Caco-2 (cell line): ENCODE measurements at regions not wholly inside any gene's neighbourhood (a gene's known extent, or its start where the extent isn't known, plus 50 kb on each side); places are given as distances from the start of the nearest gene placed in this dataset.

Experiments used
- BruUV-seq: library from RNA; stranded (reverse); fragments of 400-500 nt; replicated peaks from 2 replicates; lab custom pipeline; 2021; lab: Mats Ljungman, UMichigan
- CTCF ChIA-PET: fragments of 300-600 bp; sonication (Branson Sonifier 250); formaldehyde crosslinking; loops from one replicate; lab custom pipeline; 2022; ENCODE audit warnings: antibody characterized with exemption; lab: Charles Lee
- POLR2A ChIA-PET: fragments of 300-600 bp; sonication (Branson Sonifier 250); formaldehyde crosslinking; loops from one replicate; lab custom pipeline; 2022; ENCODE audit warnings: antibody characterized with exemption; lab: Charles Lee
- DNase-seq, 2 experiments: peaks; one replicate each; pipeline versions ENCODE4 v3.0.0 to v3.0.0-alpha.2; 2020 to 2022
- H3K27me3 ChIP-seq: replicated peaks from 2 replicates; pipeline ENCODE4 v1.6.0; 2011; ENCODE audit warnings: low read length; ENCODE audit not compliant: control insufficient read depth, insufficient read depth
- H3K36me3 ChIP-seq: 2 replicates; pipeline ENCODE4 v1.5.1; 2011; ENCODE audit warnings: low read length; ENCODE audit not compliant: control insufficient read depth, insufficient read depth
- H3K4me1 ChIP-seq: fragments of 250-450 bp; sonication (Bioruptor Pico); 2 replicates; pipeline ENCODE4 v1.5.1; 2020; ENCODE audit warnings: mild to moderate bottlenecking
- H3K4me3 ChIP-seq: 2 replicates; pipeline ENCODE4 v1.5.1; 2011; ENCODE audit warnings: low read depth, mild to moderate bottlenecking, control low read depth, low read length
- H3K9me3 ChIP-seq: fragments of 250-450 bp; sonication (Bioruptor Pico); 2 replicates; pipeline ENCODE4 v1.5.1; 2020; ENCODE audit warnings: mild to moderate bottlenecking, moderate library complexity
- H3K27ac Mint-ChIP-seq: one replicate; pipeline ENCODE4 v1.8.0; 2022; ENCODE audit warnings: mixed read lengths; ENCODE audit not compliant: unreplicated experiment
- H3K27me3 Mint-ChIP-seq: one replicate; pipeline ENCODE4 v1.8.0; 2022; ENCODE audit warnings: mixed read lengths; ENCODE audit not compliant: insufficient read depth, unreplicated experiment
- H3K36me3 Mint-ChIP-seq: one replicate; pipeline ENCODE4 v1.8.0; 2022; ENCODE audit warnings: mild to moderate bottlenecking, mixed read lengths; ENCODE audit not compliant: insufficient read depth, unreplicated experiment
- H3K4me1 Mint-ChIP-seq: one replicate; pipeline ENCODE4 v1.8.0; 2022; ENCODE audit warnings: low read depth, mixed read lengths; ENCODE audit not compliant: unreplicated experiment
- H3K4me3 Mint-ChIP-seq: one replicate; pipeline ENCODE4 v1.8.0; 2022; ENCODE audit warnings: mild to moderate bottlenecking, moderate library complexity, mixed read lengths; ENCODE audit not compliant: unreplicated experiment
- H3K9me3 Mint-ChIP-seq: one replicate; pipeline ENCODE4 v1.8.0; 2022; ENCODE audit warnings: mixed read lengths; ENCODE audit not compliant: unreplicated experiment
- CTCF ChIP-seq, 2 experiments: fragments of 200-600 bp in 1 of 2; IDR thresholded peaks; 1 replicate in 1 of 2; 2 replicates in 1 of 2; pipeline versions ENCODE4 v1.5.1 to v1.8.0; 2011 to 2022; ENCODE audit warnings: antibody characterized with exemption in 1 of 2, control low read depth in 1 of 2, inconsistent platforms in 1 of 2, low read depth in 1 of 2, low read length in 1 of 2, mild to moderate bottlenecking in 1 of 2, moderate library complexity in 1 of 2; ENCODE audit not compliant: insufficient read depth in 1 of 2, severe bottlenecking in 1 of 2, unreplicated experiment in 1 of 2
- intact Hi-C: fragments of 100-400 bp; cut with micrococcal nuclease; formaldehyde crosslinking; loops from one replicate; pipeline ENCODE4 v1.10.0; 2022; ENCODE audit not compliant: unreplicated experiment

- no peaks in the 10 kb centered on the region for H3K9me3 ChIP-seq
- intact Hi-C loops = no loop called here
- Mint-ChIP-seq H3K27ac (no peak overlapping the region), H3K9me3 (no peaks in the 10 kb centered on the region), H3K4me3 (no peak overlapping the region), H3K27me3 (no peaks in the 10 kb centered on the region), H3K36me3 (no peaks in the 10 kb centered on the region), H3K4me1 (no peaks in the 10 kb centered on the region)
- H3K4me3 ChIP-seq = no peak overlapping the region
- no peaks in the 10 kb centered on the region for H3K4me1 ChIP-seq
- DNase-seq = no peak
- H3K27me3 ChIP-seq = no peaks in the 10 kb centered on the region
- no TSS peak for BruUV-seq
- H3K36me3 ChIP-seq = no peaks in the 10 kb centered on the region
- ChIA-PET POLR2A (no interaction called here), CTCF (no interaction called here)
- no peak for TF ChIP-seq CTCF (IDR thresholded peaks at IDR 0.05; ENCODE audit: insufficient read depth in 1 of 2, low read depth in 1 of 2, low read length in 1 of 2, severe bottlenecking in 1 of 2, unreplicated experiment in 1 of 2)
These were observed 862.1 kb downstream of the OLFM4 start for GRCh38 chr13:53890696-53891095.

- no peak for DNase-seq
- no peaks in the 10 kb centered on the region for H3K4me1 Mint-ChIP-seq
- no peak overlapping the region for H3K27ac Mint-ChIP-seq
- CTCF ChIA-PET = no interaction called here
- H3K27me3 Mint-ChIP-seq = no peaks in the 10 kb centered on the region
- Histone ChIP-seq H3K36me3 (no peaks in the 10 kb centered on the region), H3K4me3 (no peak overlapping the region), H3K4me1 (no peaks in the 10 kb centered on the region), H3K27me3 (no peaks in the 10 kb centered on the region), H3K9me3 (no peaks in the 10 kb centered on the region)
- H3K9me3 Mint-ChIP-seq = no peaks in the 10 kb centered on the region
- H3K36me3 Mint-ChIP-seq = no peaks in the 10 kb centered on the region
- no peak for TF ChIP-seq CTCF (IDR thresholded peaks at IDR 0.05; ENCODE audit: insufficient read depth in 1 of 2, low read depth in 1 of 2, low read length in 1 of 2, severe bottlenecking in 1 of 2, unreplicated experiment in 1 of 2)
- BruUV-seq = no TSS peak
- H3K4me3 Mint-ChIP-seq = no peak overlapping the region
- POLR2A ChIA-PET = no interaction called here
- intact Hi-C loops = no loop called here
These were observed 873.0 kb downstream of the OLFM4 start for GRCh38 chr13:53901593-53901992.

- no peak for TF ChIP-seq CTCF (IDR thresholded peaks at IDR 0.05; ENCODE audit: insufficient read depth in 1 of 2, low read depth in 1 of 2, low read length in 1 of 2, severe bottlenecking in 1 of 2, unreplicated experiment in 1 of 2)
- Histone ChIP-seq H3K4me1 (no peaks in the 10 kb centered on the region), H3K36me3 (no peaks in the 10 kb centered on the region), H3K9me3 (no peaks in the 10 kb centered on the region), H3K4me3 (no peak overlapping the region), H3K27me3 (no peaks in the 10 kb centered on the region)
- ChIA-PET CTCF (no interaction called here), POLR2A (no interaction called here)
- Mint-ChIP-seq H3K9me3 (no peaks in the 10 kb centered on the region), H3K27me3 (peaks cover under 1% of the 10 kb centered on the region), H3K27ac (no peak overlapping the region), H3K4me3 (no peak overlapping the region), H3K4me1 (no peaks in the 10 kb centered on the region), H3K36me3 (no peaks in the 10 kb centered on the region)
- intact Hi-C loops = no loop called here
- no TSS peak for BruUV-seq
- no peak for DNase-seq
These were observed 879.3 kb downstream of the OLFM4 start for GRCh38 chr13:53907891-53908290.
